ENCODE measurements at regions not wholly inside any gene's neighbourhood (a gene's known extent, or its start where the extent isn't known, plus 50 kb on each side); places are given as distances from the start of the nearest gene placed in this dataset.

DNA sequence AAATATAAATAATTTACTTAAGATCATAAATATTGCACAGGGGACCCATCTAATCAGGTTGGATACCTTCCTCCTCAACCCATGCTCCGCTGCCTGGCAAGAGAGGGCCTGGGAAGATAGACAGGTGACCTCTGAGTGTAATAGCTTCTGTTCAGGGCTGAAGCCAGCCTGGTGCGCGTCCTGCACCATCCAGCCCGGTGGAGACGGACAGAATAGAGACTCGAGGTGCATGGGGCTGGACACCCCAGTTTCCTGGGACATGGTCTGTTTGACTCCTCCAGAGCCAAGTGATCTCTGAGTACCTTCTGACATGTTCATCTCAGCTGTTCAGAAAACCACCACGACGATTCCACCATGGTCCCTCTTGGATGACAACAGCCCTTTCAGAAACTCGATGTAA, 209.3 kb upstream of the MYT1L start:
- DNase-seq (ENCODE audit: low spot score) = no peak

DNA sequence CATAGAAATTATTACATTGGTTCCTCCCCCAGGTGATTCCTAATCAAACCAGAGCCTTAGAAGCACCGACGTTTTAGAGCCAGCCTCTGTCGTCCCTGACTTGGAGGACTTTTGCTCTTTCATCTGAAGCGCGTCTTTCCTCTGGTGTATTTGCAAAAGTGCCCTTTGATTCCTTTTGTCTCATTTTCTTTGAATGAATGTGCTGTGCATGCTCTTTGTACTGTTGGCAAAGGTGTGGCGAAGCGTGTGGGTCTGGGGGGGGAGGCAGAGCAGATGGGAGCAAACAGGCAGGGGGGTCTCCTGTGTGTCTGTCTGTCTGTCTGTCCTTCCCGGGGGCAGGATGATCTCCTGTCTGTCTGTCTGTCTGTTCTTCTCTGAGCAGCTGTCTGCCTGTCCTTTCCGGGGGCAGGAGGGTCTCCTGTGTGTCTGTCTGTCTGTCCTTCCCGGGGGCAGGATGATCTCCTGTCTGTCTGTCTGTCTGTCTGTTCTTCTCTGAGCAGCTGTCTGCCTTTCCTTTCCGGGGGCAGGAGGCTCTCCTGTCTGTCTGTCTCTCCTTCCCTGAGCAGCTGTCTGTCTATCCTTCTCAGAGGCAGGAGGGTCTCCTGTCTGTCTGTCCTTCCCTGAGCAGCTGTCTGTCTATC, 205.5 kb upstream of the MYT1L start:
- DNase-seq (ENCODE audit: low spot score) = no peak

DNA sequence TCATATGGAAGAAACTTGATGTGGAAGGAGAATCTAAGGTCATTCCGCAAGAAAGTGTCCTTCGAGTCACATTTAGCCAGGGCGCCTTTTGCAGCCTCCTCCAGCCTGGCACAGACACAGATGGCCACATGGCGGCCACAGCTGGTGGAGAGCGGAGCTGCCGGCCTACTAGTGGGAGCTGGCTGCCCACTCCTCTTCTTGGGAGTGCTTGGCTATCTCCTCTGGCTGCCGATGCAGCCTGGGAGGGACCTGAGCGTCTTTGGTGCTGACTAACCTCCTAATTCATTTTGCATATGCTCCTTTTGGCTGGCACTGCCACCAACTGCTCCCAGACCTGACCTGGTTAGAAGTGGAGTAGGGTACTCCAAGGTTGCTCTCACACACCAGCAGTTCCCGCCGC, 199.3 kb upstream of the MYT1L start:
- DNase-seq (ENCODE audit: low spot score) = no peak

DNA sequence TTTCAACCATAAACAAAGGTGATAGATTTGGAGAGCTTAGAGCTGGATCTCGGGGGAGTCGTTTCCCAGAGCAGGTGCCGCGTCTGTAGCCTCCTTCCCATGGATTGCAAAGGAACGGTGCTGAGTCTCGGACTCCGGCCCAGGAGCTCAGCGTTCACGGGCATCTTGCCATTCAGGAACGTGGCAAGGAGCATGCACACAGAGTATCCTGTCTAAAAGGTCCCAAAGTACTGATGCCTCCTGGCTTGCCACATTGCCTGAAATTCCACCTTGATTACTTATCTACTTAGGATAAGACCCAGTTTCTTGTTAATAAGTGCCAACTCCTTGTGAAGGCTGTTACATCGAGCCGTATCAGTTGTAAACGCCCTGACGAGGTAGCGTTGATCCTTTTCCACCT, 197.8 kb upstream of the MYT1L start:
- no peak for DNase-seq (ENCODE audit: low spot score)

DNA sequence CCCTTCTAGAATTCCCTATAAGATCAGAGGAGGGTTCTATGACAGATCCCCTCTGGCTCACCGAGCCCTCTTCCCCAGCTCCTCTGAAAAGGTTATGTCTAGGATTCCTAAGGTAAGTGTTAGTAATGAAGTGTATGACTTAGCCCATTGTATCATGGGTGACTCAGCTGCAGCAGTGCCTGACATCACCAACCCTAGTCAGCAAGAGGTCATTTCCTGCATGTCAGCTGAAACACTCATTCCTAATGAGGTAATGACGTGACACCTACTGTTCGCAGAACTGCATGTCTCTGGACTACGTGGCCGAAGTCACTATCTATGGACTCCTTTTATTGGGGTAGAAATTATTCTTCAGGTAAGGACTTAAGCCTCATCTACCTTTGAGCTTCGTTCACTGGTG, 196.1 kb upstream of the MYT1L start:
- no peak for DNase-seq (ENCODE audit: low spot score)

DNA sequence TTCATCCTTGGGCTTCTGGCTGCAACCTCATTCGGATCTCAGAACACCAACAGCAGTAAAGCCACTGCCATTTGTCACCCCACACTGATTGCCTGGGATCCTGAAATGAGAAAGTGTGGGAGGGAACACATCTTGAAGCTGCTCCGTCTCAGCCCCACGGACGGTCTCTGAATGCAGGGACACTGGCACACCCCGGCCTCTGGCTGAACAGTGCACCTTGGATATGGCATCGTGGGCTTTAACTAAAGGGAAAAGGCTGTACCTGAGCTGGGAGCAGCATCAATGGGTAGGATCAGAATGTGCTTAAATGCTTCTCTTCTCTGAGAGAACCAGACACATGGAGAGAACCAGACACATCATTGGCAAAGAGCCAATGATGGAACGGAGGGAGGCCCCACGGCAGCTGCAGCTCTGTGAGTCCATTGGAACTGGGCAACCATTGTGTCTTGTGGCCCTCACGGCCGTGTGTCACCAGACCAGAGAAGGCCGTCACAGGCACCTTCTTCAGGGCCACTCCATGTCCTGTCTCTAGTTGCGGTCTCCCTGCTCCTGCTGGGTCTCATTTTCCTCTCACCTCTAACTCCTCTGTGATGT, 193.4 kb upstream of the MYT1L start:
- no peak for DNase-seq (ENCODE audit: low spot score)

DNA sequence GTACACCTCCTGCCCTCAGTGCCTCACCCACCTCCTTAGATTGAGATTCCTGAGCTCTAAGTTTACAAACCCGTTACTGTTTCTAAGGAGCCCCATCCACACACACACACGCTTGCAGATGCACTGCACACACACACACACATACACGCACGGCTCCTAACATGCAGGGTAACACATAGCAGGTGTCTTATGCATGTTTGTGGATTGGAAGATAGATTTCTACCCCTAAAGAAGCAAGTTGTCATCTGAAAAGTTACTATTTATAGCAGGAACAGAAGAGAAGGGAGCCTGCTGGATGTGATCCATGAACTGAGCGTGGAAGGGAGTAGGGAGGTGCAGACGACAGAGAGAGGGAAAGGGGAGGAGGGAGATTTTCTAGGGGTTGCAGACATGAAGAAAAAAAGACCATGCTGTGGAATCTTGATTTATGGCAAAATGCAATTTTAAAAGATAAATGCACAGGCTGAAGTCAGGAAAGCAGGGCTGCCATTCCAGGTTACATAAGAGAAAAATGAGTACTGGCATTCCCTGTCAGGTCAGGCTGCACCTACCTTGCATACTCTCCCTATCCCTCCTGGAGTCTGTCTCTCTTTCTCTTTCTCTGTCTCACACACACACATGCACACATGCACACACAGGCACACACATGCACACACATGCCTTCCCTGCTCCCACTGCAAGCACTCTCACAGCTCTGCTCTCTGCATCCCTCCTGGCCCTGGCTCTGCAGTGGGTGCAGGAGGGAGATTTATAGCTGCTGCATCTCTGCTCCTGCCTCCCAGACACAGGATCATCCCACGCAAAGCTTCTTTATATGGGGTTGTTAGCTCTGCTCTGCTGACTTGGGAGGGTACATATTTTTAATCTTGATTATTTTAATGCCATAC, 192.6 kb upstream of the MYT1L start:
- DNase-seq (ENCODE audit: low spot score) = no peak

DNA sequence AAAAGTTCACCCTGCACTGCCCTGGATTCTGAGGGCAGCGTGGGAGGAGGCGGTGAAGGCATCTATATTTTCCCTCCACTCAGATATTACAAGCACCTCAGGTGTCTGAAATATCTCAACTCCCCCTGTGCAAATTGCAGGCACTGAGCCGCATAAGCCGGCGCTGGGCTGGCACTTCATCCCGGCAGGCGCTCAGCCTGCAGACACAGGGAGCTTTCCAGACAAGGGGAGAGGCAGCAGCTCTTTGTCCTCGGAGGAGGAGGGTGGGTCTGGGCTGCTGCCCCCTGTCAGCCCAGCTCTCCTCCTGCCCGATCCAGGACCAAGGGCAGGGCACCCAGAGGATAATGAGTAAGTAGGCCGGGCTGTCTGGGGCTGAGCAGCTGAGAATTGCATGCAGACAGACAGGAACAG, 189.3 kb upstream of the MYT1L start:
- DNase-seq (ENCODE audit: low spot score) = no peak

DNA sequence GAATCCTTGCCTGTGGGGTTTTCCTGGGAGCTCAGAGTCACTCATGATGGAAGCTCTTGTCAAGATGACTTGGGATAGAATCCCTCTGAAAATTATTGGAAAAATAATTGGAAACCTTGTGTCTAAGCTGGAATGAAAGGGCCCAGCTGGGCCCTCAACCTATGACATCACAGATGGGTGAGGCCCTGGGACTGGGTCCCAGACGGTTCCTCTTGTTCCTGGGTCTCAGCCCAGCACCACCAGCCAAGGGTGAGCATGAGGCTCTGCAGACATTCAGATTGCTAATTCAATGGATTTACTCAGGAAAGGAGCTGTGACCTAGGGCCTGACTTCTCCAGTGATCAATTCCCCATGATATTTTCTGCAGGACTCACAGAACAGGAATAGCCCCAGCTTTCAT, 188.3 kb upstream of the MYT1L start:
- no peak for DNase-seq (ENCODE audit: low spot score)

DNA sequence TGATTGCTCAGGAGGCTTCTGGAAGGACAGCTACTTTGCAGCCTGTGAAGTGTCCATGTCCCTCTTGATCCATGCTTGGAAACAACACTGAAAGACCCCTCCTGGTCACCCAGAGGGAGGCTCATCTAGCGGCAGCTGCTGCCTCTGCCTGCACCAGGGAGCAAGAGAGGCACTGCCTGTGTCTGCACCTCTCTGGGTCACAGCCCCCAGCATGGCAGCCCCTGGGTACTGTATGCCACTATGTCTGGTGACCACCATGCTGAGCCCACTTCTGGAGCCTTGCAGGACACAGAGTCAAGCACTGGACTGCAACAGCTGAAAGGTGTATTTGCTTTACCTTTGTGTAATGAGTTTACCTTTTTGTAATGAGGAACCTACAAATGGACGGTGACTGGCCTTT, 186.3 kb upstream of the MYT1L start:
- DNase-seq (ENCODE audit: low spot score) = no peak

DNA sequence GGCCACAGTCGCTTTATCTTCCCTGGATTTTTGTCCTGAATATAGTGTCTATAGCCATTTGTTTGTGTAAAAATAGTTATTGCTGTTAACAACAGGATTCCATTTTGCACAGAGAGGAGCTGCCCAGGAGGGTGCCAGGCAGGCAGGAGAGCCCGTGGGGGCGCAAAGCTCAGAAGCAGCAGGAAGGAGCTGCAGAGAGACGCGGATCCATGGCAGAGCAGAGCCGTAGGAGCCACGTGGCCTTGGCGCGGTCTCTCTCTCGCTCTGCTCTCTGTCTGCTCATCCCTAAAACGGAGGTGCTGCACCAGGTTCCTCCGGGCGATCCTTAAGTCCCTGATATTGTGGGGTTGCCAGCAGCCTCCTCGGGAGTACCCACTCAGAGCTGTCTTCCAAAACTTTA, 185.3 kb upstream of the MYT1L start:
- DNase-seq (ENCODE audit: low spot score) = no peak

DNA sequence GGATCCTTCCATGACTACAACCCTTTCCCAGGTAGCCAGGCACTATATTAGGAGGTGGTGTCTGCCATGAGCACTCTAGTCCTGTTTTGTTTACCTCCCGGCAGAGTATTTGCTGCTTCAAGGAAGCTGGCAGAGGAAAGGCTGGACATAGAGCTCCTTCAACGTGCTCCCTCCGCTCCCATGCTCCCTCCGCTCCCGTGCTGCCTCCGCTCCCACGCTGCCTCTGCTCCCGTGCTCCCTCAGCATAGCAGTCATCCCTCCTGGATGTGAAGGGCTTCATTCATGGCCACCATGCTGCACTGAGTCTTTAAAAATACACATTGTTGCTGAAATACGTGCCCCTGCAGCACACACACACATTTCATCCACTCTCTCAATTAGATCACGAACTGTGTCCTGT, 181.9 kb upstream of the MYT1L start:
- no peak for DNase-seq (ENCODE audit: low spot score)

DNA sequence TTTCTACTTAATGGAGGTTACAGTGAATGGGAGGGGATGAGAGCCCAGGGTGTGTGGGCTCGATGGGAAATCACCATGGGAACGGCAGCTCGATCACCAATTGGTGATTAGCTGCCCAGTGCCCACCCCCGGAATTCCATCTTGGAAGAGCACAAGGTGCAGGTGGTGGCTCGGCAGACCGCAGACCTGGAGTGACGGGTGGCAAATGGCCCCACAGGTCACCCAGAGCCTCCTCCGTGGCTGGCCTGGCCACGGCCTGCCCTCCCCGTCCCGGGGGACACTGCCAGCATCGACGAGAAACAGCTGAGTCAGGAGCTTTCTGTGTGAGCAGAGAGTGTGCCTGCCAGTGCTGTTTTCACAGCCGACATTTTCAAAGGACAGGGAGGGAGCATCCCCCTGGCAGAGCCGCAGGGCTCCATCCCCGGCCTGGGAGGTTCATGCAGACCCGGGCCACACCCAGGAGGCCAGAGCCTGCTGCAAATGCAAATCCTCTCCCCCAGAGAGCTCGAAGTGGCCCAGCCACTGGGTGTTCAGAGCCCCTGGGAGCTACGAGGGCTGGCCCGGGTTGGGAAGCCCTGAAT, 176.4 kb upstream of the MYT1L start:
- no peak for DNase-seq (ENCODE audit: low spot score)

DNA sequence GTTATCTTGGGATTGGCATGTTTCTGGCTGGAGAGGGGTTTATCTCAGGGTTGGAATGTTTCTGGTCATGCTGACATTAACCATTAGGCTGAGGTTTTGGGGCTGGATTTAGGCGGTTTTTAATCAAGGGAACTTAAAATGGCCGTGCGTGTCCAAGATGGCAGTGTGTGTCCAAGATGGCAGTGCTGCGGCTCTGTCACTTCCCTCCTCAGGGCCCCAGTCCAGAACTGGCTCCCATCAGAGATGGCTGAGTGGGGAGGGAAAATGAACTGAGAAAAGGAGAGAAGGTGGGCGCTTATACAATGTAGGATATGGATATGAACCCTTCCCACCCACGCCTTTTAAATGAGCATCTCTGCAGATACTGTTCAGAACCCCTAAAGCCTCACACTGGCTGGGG, 175.5 kb upstream of the MYT1L start:
- DNase-seq (ENCODE audit: low spot score) = no peak

DNA sequence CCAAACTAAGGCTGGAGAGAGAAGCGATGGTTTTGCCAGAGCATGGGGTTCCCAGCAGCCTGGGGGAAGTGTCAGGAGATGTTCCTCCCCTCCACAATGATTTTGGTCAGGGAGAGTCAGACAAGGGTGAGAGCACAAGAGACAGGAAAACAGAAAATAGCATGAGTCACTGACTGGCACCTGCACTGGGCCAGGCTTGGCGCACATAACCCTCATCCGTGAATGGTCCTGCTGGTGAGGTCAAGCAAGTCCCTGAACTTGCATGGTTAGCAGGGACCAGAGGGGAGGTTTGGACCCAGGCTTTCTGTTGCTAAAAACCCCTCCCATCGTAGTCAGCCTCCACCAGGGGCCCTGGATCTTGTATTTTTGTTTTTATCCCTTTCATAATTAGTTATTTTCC, 174.5 kb upstream of the MYT1L start:
- no peak for DNase-seq (ENCODE audit: low spot score)

DNA sequence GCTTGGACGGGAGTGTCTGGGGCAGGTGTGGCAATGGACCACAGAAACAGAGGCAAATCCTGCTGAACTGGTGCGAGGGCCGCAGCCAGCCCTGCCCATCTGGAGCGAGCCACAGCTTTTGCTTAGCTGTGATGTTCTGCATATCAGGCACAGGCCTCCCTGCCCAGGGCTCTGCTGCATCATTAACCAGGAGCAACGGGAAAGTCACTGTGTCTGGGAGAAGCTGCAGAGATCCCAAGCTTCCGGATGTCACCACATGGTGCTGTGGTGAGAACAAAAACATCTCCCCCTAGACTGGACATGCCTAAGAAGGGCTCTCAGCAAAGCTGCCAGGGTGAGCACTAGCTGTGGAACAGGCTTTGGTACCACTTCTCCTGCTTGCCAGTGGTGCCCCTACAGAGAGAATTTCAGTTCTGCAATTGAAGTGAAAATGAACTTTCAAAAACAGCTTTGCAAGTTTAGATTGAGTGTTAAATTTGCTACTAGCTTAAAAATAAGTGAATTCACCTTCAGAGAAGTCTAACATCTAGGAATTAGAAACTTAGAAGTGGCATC, 172.9 kb upstream of the MYT1L start:
- DNase-seq (ENCODE audit: low spot score) = no peak

DNA sequence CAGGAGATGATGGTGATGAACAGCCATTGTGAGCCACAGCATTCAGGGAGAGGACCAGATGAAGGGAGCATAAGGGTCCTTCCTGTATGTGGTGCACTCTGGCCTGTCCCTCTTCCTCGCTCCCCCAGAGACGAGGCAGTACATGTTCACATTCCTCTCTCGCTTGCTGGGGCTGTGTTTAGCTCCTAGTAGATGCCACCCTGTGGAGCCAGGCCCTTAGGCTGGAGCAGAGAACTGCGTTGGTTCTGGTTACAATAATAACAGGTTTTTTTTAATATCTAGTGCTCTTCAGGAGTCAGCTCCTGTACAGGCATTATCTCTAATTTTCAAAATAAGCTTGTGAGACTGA, 171.1 kb upstream of the MYT1L start:
- DNase-seq (ENCODE audit: low spot score) = no peak

DNA sequence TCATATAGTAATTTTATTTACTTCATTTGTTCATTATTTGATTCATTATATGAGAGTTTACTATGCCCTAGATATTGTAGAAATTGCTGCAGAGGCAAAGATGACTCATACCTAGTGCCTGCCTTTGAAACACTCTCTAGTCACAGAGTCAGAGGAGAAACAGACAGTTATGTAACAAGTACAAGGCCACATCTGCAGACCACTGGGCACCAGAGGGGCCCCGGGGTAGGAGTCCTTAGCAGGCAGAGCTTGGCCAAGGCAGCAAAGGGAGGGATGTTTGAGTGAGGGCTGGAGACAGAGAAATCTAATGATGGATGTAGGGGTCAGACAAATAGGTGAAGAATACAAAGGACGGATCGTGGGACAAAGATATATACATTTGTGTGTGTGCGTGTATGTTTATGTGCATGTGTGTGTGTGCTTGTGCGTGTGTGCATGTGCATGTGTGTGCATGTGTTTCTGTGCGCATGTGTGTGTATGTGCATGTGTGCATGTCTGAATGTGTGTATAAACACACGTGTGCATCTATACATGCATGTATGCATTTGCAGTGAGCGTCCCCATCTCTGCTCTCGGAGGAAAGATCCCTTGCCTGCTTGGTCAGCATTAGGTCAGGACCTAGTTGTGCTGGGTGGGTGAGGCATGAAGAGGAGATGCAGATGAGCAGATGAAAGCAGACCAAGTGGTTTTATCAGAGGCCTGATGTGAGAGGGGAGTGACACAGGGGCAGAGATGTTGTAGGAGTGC, 170.6 kb upstream of the MYT1L start:
- DNase-seq (ENCODE audit: low spot score) = no peak

DNA sequence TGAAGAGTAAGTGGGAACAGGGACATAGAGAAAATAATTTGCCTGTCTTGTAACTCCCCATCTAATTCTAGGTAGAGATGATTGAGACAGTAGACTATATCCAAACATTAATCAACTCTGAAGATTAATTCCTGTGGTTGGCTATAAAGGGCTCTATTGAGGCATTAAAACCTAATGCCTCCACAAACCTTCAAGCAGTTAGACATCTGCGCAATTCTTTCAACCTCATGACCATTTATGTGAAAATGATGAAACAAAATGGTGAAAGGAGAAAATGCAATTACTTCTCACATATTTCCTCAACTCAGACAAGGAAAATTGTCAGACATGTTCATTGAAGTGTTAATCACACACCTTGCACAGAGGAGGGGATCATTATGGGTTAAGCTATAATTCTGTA, 164.5 kb upstream of the MYT1L start:
- DNase-seq (ENCODE audit: low spot score) = no peak

DNA sequence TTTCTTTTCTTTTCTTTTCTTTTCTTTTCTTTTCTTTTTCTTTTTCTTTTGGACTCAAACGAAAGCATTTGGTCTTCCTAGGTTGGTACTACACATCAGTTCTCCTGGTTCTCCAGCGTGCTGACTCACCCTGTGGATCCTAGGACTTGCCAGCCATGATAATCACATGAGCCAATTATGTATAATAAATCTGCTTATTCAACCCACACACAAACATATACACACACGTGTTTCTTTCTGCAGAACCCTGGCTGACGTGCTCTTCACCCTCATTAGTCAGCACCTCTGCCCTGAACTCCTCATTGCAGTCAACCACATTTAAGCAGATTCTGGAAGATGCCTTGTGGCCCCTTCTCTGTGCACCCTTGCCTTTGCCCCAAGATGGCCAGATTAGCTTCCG, 162.4 kb upstream of the MYT1L start:
- DNase-seq (ENCODE audit: low spot score) = no peak

DNA sequence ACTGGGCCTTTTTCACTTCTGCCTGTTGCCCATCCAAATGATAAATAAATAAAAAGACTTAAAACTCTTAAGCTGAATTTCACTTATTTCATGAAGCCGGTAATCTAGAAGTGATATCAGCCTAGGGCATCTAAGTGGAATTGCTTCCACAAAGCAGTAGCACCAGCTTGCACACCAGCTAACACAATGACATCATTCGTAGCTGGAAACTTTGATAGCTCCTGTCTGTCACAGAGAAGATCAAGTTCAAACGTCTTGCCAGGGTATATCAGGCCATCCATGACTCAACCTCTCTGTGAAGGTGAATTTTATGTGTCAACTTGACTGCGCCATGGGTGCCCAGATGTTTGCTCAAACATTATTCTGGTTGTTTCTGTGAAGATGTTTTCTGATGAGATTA, 161.7 kb upstream of the MYT1L start:
- no peak for DNase-seq (ENCODE audit: low spot score)

DNA sequence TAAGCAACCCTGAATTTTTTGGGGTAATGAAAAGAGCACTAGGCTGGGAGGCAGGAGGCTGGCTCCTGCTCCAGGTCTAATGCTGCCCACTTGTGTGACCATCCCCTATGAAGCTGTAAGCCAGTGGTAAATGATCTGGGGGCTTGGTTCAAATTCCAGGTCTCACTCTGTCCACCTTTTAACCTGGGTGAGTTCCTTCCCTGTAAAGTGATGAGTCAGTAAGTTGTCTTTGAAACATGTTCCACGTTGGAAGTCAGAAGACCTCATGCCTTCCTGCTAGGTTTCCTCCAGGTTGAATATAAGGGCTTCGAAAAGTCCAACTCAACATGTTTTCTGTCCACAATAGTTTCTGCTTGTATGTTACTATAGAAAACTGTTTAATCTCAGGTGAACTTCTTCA, 160.9 kb upstream of the MYT1L start:
- DNase-seq (ENCODE audit: low spot score) = no peak
